Panc1 (cell line): ENCODE measurements at regions not wholly inside any gene's neighbourhood (a gene's known extent, or its start where the extent isn't known, plus 50 kb on each side); places are given as distances from the start of the nearest gene placed in this dataset.

Experiments
- ATAC-seq: fragments of 200-7000 bp; cut with Tn5 transposase; 2 replicates; pipeline ENCODE4 v1.9.1; 2020; ENCODE audit warnings: mild to moderate bottlenecking, moderate library complexity
- BruUV-seq: library from RNA; stranded (reverse); fragments of 400-500 nt; replicated peaks from 2 replicates; lab custom pipeline; 2021; lab: Mats Ljungman, UMichigan
- CTCF ChIA-PET: fragments of 300-600 bp; sonication (Branson Sonifier 250); formaldehyde crosslinking; loops from one replicate; lab custom pipeline; 2022; ENCODE audit warnings: antibody characterized with exemption; lab: Charles Lee
- POLR2A ChIA-PET: fragments of 300-600 bp; sonication (Branson Sonifier 250); formaldehyde crosslinking; loops from one replicate; lab custom pipeline; 2022; ENCODE audit warnings: antibody characterized with exemption; lab: Charles Lee
- DNase-seq: peaks from one replicate; pipeline ENCODE4 v3.0.0-alpha.2; 2010; ENCODE audit warnings: low read depth, low spot score
- H3K27ac ChIP-seq: 2 replicates; pipeline ENCODE4 v1.5.1; 2011; ENCODE audit warnings: mild to moderate bottlenecking, low read length, inconsistent platforms
- H3K27me3 ChIP-seq: fragments of 200-500 bp; sonication (Bioruptor generic); 2 replicates; pipeline ENCODE4 v1.6.0; 2014; ENCODE audit warnings: low read length, inconsistent platforms; ENCODE audit not compliant: control insufficient read depth, insufficient read depth
- H3K36me3 ChIP-seq: fragments of 200-500 bp; sonication (Bioruptor generic); 2 replicates; pipeline ENCODE4 v1.5.1; 2014; ENCODE audit warnings: inconsistent platforms, mild to moderate bottlenecking, low read length, moderate library complexity; ENCODE audit not compliant: control insufficient read depth, insufficient read depth
- H3K4me1 ChIP-seq: 2 replicates; pipeline ENCODE4 v1.5.1; 2011; ENCODE audit warnings: inconsistent platforms, mild to moderate bottlenecking, low read length, moderate library complexity; ENCODE audit not compliant: control insufficient read depth, insufficient read depth
- H3K4me3 ChIP-seq, 2 experiments: 2 replicates each; pipeline ENCODE4 v1.5.1; 2011 to 2012; ENCODE audit warnings: low read depth in 2 of 2, low read length in 2 of 2, mild to moderate bottlenecking in 2 of 2, inconsistent platforms in 1 of 2, moderate library complexity in 1 of 2
- H3K9me3 ChIP-seq: fragments of 200-500 bp; sonication (Bioruptor generic); 2 replicates; pipeline ENCODE4 v1.5.1; 2014; ENCODE audit warnings: low read depth, mild to moderate bottlenecking, inconsistent platforms, low read length, moderate library complexity; ENCODE audit not compliant: control insufficient read depth, insufficient read depth
- POLR2AphosphoS5 ChIP-seq: IDR thresholded peaks from 2 replicates; pipeline ENCODE4 v1.6.1; 2012; ENCODE audit warnings: mild to moderate bottlenecking, low read depth, low read length, moderate library complexity
- SIN3A ChIP-seq: IDR thresholded peaks from 2 replicates; pipeline ENCODE4 v1.6.1; 2012; ENCODE audit warnings: low read depth, mild to moderate bottlenecking, low read length, moderate library complexity, borderline replicate concordance; ENCODE audit not compliant: insufficient read depth
- TCF7L2 ChIP-seq: IDR thresholded peaks from 2 replicates; pipeline ENCODE4 v1.6.1; 2011; ENCODE audit warnings: mild to moderate bottlenecking, low read depth, low read length, inconsistent platforms
- in situ Hi-C: cut with HindIII; loops from 2 replicates; pipeline ENCODE4 v1.10.0; 2016; ENCODE audit warnings: low sequenced_read_pairs, low pct_unique_long_range_greater_than_20kb
- intact Hi-C: fragments of 100-400 bp; cut with micrococcal nuclease; formaldehyde crosslinking; loops from one replicate; pipeline ENCODE4 v1.10.0; 2022; ENCODE audit not compliant: unreplicated experiment
- TF ChIP-seq, protein P1 (sequence below): fragments of 450-650 bp; IDR thresholded peaks from 2 replicates; pipeline ENCODE4 v1.5.1; 2017; ENCODE audit warnings: mild to moderate bottlenecking
- TF ChIP-seq, protein P2 (sequence below), 2 experiments: IDR thresholded peaks; 2 replicates each; pipeline ENCODE4 v1.6.1; 2011 to 2012; ENCODE audit warnings: low read depth in 2 of 2, control low read depth in 1 of 2, low read length in 1 of 2, mild to moderate bottlenecking in 1 of 2, moderate library complexity in 1 of 2; ENCODE audit not compliant: insufficient read depth in 1 of 2

GRCh38 chr5:2194949-2195348 is 312.2 kb upstream of the IRX4 start:
- ATAC-seq (no peak), DNase-seq (no peak)
- TF ChIP-seq TCF7L2 (no peak), POLR2AphosphoS5 (no peak), SIN3A (no peak)
- TF ChIP-seq, protein P1, sequence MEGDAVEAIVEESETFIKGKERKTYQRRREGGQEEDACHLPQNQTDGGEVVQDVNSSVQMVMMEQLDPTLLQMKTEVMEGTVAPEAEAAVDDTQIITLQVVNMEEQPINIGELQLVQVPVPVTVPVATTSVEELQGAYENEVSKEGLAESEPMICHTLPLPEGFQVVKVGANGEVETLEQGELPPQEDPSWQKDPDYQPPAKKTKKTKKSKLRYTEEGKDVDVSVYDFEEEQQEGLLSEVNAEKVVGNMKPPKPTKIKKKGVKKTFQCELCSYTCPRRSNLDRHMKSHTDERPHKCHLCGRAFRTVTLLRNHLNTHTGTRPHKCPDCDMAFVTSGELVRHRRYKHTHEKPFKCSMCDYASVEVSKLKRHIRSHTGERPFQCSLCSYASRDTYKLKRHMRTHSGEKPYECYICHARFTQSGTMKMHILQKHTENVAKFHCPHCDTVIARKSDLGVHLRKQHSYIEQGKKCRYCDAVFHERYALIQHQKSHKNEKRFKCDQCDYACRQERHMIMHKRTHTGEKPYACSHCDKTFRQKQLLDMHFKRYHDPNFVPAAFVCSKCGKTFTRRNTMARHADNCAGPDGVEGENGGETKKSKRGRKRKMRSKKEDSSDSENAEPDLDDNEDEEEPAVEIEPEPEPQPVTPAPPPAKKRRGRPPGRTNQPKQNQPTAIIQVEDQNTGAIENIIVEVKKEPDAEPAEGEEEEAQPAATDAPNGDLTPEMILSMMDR = no peak
- TF ChIP-seq, protein P2, sequence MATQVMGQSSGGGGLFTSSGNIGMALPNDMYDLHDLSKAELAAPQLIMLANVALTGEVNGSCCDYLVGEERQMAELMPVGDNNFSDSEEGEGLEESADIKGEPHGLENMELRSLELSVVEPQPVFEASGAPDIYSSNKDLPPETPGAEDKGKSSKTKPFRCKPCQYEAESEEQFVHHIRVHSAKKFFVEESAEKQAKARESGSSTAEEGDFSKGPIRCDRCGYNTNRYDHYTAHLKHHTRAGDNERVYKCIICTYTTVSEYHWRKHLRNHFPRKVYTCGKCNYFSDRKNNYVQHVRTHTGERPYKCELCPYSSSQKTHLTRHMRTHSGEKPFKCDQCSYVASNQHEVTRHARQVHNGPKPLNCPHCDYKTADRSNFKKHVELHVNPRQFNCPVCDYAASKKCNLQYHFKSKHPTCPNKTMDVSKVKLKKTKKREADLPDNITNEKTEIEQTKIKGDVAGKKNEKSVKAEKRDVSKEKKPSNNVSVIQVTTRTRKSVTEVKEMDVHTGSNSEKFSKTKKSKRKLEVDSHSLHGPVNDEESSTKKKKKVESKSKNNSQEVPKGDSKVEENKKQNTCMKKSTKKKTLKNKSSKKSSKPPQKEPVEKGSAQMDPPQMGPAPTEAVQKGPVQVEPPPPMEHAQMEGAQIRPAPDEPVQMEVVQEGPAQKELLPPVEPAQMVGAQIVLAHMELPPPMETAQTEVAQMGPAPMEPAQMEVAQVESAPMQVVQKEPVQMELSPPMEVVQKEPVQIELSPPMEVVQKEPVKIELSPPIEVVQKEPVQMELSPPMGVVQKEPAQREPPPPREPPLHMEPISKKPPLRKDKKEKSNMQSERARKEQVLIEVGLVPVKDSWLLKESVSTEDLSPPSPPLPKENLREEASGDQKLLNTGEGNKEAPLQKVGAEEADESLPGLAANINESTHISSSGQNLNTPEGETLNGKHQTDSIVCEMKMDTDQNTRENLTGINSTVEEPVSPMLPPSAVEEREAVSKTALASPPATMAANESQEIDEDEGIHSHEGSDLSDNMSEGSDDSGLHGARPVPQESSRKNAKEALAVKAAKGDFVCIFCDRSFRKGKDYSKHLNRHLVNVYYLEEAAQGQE (IDR thresholded peaks at IDR 0.05; ENCODE audit: insufficient read depth in 1 of 2, low read depth in 2 of 2, low read length in 1 of 2) = no peak
- H3K27me3 ChIP-seq = peaks cover 13% of the 10 kb centered on the region
- POLR2A ChIA-PET = no interaction called here
- no peaks in the 10 kb centered on the region for H3K36me3 ChIP-seq
- in situ Hi-C loops (no loop called here), intact Hi-C loops (no loop called here)
- no peaks in the 10 kb centered on the region; the same call in 1 of the 2 replicates for H3K9me3 ChIP-seq
- CTCF ChIA-PET = no interaction called here
- no peak overlapping the region for H3K27ac ChIP-seq
- H3K4me1 ChIP-seq = no peaks in the 10 kb centered on the region
- H3K4me3 ChIP-seq = no peak overlapping the region
- BruUV-seq = no TSS peak

- Histone ChIP-seq H3K27ac (no peak overlapping the region), H3K36me3 (no peaks in the 10 kb centered on the region), H3K27me3 (peaks cover 18% of the 10 kb centered on the region), H3K9me3 (no peaks in the 10 kb centered on the region; the same call in 1 of the 2 replicates), H3K4me3 (no peak overlapping the region), H3K4me1 (no peaks in the 10 kb centered on the region)
- DNase-seq (no peak), ATAC-seq (no peak)
- TF ChIP-seq POLR2AphosphoS5 (no peak), TCF7L2 (no peak), SIN3A (no peak)
- TF ChIP-seq, protein P1 = no peak
- TF ChIP-seq, protein P2 (IDR thresholded peaks at IDR 0.05; ENCODE audit: insufficient read depth in 1 of 2, low read depth in 2 of 2, low read length in 1 of 2) = no peak
- ChIA-PET POLR2A (no interaction called here), CTCF (no interaction called here)
- no TSS peak for BruUV-seq
- intact Hi-C loops = no loop called here
- in situ Hi-C loops = no loop called here
Measured at GRCh38 chr5:2194236-2194555, 311.5 kb upstream of the IRX4 start.
